Left lung (tissue), 4 donors: ENCODE measurements at regions not wholly inside any gene's neighbourhood (a gene's known extent, or its start where the extent isn't known, plus 50 kb on each side); places are given as distances from the start of the nearest gene placed in this dataset.

Experiments used
- ATAC-seq: fragments of 200-7000 bp; cut with Tn5 transposase; one replicate; pipeline ENCODE4 v1.9.1; 2020; ENCODE audit warnings: moderate library complexity
- DNase-seq, 4 donors: peaks; one replicate each; pipeline ENCODE4 v3.0.0-alpha.2; 2013 to 2020
- H3K27ac ChIP-seq, 2 donors: fragments of 200-600 bp; sonication (generic) in 1 of 2; one replicate each; pipeline versions ENCODE4 v1.5.0 to v1.8.0; 2020 to 2021
- H3K27me3 ChIP-seq, 2 donors: fragments of 200-600 bp; sonication (generic) in 1 of 2; one replicate each; pipeline versions ENCODE4 v1.5.0 to v1.8.0; 2020 to 2021
- H3K36me3 ChIP-seq, 2 donors: fragments of 200-600 bp; sonication (generic) in 1 of 2; one replicate each; pipeline versions ENCODE4 v1.5.0 to v1.8.0; 2020 to 2021
- H3K4me1 ChIP-seq, 2 donors: fragments of 200-600 bp; one replicate each; pipeline ENCODE4 v1.8.0; 2021
- H3K4me3 ChIP-seq, 2 donors: fragments of 200-600 bp; sonication (generic) in 1 of 2; one replicate each; pipeline versions ENCODE4 v1.5.0 to v1.8.0; 2020 to 2021; ENCODE audit warnings: mild to moderate bottlenecking in 1 of 2
- H3K9me3 ChIP-seq, 2 donors: fragments of 200-600 bp; sonication (generic) in 1 of 2; one replicate each; pipeline versions ENCODE4 v1.5.0 to v1.8.0; 2020 to 2021
- intact Hi-C, 2 donors: fragments of 100-400 bp; cut with DNase I; formaldehyde crosslinking; loops; one replicate each; pipeline versions ENCODE4 v1.11.2 to v1.14.2; 2022
- TF ChIP-seq, protein P1 (sequence below), 2 donors: fragments of 200-600 bp; sonication (generic) in 1 of 2; IDR thresholded peaks; one replicate each; pipeline versions ENCODE4 v1.5.0 to v1.8.0; 2021; ENCODE audit warnings: antibody characterized with exemption in 2 of 2
- donor health status: DM: no; HTN: yes; CAD: no.
- donor health status: DM: no; HTN: no; CAD: no.

- H3K36me3 ChIP-seq = no peaks in the 10 kb centered on the region
- intact Hi-C loops = no loop called here
- ATAC-seq (peak; percentile 68), DNase-seq (peak in 2 of 4 donors; percentile 32 to 45)
- H3K27ac ChIP-seq = no peak overlapping the region
- no peak overlapping the region for H3K4me3 ChIP-seq
- peaks cover 0 to 20% of the 10 kb centered on the region in 2 donors for H3K27me3 ChIP-seq
- no peaks in the 10 kb centered on the region for H3K9me3 ChIP-seq
- peaks cover 0 to 4% of the 10 kb centered on the region in 2 donors for H3K4me1 ChIP-seq
- TF ChIP-seq, protein P1, sequence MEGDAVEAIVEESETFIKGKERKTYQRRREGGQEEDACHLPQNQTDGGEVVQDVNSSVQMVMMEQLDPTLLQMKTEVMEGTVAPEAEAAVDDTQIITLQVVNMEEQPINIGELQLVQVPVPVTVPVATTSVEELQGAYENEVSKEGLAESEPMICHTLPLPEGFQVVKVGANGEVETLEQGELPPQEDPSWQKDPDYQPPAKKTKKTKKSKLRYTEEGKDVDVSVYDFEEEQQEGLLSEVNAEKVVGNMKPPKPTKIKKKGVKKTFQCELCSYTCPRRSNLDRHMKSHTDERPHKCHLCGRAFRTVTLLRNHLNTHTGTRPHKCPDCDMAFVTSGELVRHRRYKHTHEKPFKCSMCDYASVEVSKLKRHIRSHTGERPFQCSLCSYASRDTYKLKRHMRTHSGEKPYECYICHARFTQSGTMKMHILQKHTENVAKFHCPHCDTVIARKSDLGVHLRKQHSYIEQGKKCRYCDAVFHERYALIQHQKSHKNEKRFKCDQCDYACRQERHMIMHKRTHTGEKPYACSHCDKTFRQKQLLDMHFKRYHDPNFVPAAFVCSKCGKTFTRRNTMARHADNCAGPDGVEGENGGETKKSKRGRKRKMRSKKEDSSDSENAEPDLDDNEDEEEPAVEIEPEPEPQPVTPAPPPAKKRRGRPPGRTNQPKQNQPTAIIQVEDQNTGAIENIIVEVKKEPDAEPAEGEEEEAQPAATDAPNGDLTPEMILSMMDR (IDR thresholded peaks at IDR 0.05) = no peak
These were observed 114.7 kb upstream of the ALDH1A3 start for GRCh38 chr15:100764778-100765466.

- peaks cover 0 to 12% of the 10 kb centered on the region in 2 donors for H3K27me3 ChIP-seq
- intact Hi-C loops = no loop called here
- TF ChIP-seq, protein P1 (IDR thresholded peaks at IDR 0.05) = no peak
- ATAC-seq = no peak
- DNase-seq = peak in 1 of 4 donors; percentile 50
- peaks cover 0 to 4% of the 10 kb centered on the region in 2 donors for H3K4me1 ChIP-seq
- no peaks in the 10 kb centered on the region for H3K36me3 ChIP-seq
- H3K9me3 ChIP-seq = no peaks in the 10 kb centered on the region
- H3K27ac ChIP-seq = no peak overlapping the region
- no peak overlapping the region for H3K4me3 ChIP-seq
These were observed 114.0 kb upstream of the ALDH1A3 start for GRCh38 chr15:100765467-100766241.

DNA sequence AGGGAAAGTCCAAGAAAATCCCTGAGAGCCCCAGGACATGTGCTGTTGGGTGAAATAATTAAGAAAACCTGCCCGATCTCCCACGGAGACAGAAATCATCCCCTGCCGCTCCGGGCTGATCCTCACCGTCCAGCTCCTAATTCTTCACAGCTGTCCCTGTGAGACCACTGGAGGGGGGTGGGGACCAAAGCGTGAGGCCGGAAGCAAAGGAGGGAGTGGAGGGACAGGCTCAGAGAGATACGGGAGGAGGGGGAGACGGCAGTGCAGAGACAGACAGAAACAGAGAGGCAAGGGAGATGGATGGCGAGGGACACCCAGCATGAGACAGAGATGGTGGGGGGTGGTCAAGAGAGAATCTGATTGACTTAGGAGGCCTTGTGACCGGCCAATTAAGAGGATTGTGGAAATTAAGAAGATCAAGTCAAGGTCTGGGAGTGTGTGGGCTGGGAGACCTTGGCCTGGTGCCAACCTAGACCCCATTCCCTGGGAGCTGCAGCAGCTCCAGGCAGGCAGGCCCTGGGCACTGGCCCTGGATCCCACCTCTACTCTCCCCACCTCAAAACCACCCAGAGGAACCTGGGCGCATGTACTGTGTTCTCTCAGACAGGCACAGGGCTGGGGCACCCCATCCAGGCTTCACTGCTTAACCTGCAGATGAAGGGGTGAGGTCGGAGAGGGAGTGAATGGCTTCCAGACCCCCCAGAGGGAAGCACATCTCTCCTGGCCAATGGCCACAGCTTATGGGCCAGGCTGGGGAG lies 113.2 kb upstream of the ALDH1A3 start:
- ATAC-seq (no peak), DNase-seq (no peak)
- no peak overlapping the region for H3K27ac ChIP-seq
- no peaks in the 10 kb centered on the region for H3K9me3 ChIP-seq
- intact Hi-C loops = no loop called here
- H3K4me1 ChIP-seq = peaks cover 0 to 4% of the 10 kb centered on the region in 2 donors
- H3K27me3 ChIP-seq = peaks cover 0 to 12% of the 10 kb centered on the region in 2 donors
- H3K4me3 ChIP-seq = no peak overlapping the region
- TF ChIP-seq, protein P1 (IDR thresholded peaks at IDR 0.05) = no peak
- no peaks in the 10 kb centered on the region for H3K36me3 ChIP-seq

- H3K9me3 ChIP-seq = no peaks in the 10 kb centered on the region
- TF ChIP-seq, protein P1 (IDR thresholded peaks at IDR 0.05) = no peak
- H3K4me1 ChIP-seq = peaks cover 0 to 4% of the 10 kb centered on the region in 2 donors
- DNase-seq = no peak
- no peak overlapping the region for H3K4me3 ChIP-seq
- peaks cover 0 to 12% of the 10 kb centered on the region in 2 donors for H3K27me3 ChIP-seq
- H3K27ac ChIP-seq = no peak overlapping the region
- intact Hi-C loops = no loop called here
- no peaks in the 10 kb centered on the region for H3K36me3 ChIP-seq
- ATAC-seq = no peak
These were observed 112.4 kb upstream of the ALDH1A3 start for GRCh38 chr15:100767001-100767825.
